HL-60 (cell line): ENCODE measurements at regions not wholly inside any gene's neighbourhood (a gene's known extent, or its start where the extent isn't known, plus 50 kb on each side); places are given as distances from the start of the nearest gene placed in this dataset.

Experiments
- DNase-seq, 2 experiments: peaks; one replicate each; pipeline ENCODE4 v3.0.0-alpha.2; 2010 to 2020; ENCODE audit warnings: low read depth in 1 of 2, low spot score in 1 of 2
- H3K27ac ChIP-seq: fragments of 250-450 bp; sonication (Bioruptor Pico); replicated peaks from 2 replicates; pipeline ENCODE4 v1.5.1; 2020; ENCODE audit warnings: mild to moderate bottlenecking, moderate library complexity
- H3K27me3 ChIP-seq: fragments of 250-450 bp; sonication (Bioruptor Pico); 2 replicates; pipeline ENCODE4 v1.5.1; 2021; ENCODE audit warnings: mild to moderate bottlenecking, moderate library complexity; ENCODE audit not compliant: insufficient read depth, poor library complexity, severe bottlenecking
- H3K4me3 ChIP-seq: replicated peaks from 2 replicates; pipeline ENCODE4 v1.5.1; 2011; ENCODE audit warnings: mild to moderate bottlenecking, control low read depth, low read length; ENCODE audit not compliant: insufficient read depth
- CTCF ChIP-seq: IDR thresholded peaks from one replicate; pipeline ENCODE4 v1.5.1; 2011; ENCODE audit warnings: low read length, control low read depth, inconsistent platforms; ENCODE audit not compliant: insufficient read depth
- GABPA ChIP-seq: IDR thresholded peaks from 2 replicates; pipeline ENCODE4 v1.6.1; 2012; ENCODE audit warnings: low read depth
- POLR2AphosphoS5 ChIP-seq: IDR thresholded peaks from 2 replicates; pipeline ENCODE4 v1.6.1; 2012; ENCODE audit warnings: low read depth
- SPI1 ChIP-seq: IDR thresholded peaks from 2 replicates; pipeline ENCODE4 v1.6.1; 2012; ENCODE audit warnings: low read depth, mild to moderate bottlenecking, borderline replicate concordance
- TF ChIP-seq, protein P1 (sequence below): IDR thresholded peaks from 2 replicates; pipeline ENCODE4 v1.6.1; 2012; ENCODE audit warnings: low read depth; ENCODE audit not compliant: insufficient replicate concordance

GRCh38 chr15:35818846-35819245, 272.9 kb upstream of the DPH6 start:
- Histone ChIP-seq H3K27me3 (no peaks in the 10 kb centered on the region), H3K4me3 (no peak overlapping the region), H3K27ac (no peak overlapping the region)
- DNase-seq = no peak
- TF ChIP-seq, protein P1, sequence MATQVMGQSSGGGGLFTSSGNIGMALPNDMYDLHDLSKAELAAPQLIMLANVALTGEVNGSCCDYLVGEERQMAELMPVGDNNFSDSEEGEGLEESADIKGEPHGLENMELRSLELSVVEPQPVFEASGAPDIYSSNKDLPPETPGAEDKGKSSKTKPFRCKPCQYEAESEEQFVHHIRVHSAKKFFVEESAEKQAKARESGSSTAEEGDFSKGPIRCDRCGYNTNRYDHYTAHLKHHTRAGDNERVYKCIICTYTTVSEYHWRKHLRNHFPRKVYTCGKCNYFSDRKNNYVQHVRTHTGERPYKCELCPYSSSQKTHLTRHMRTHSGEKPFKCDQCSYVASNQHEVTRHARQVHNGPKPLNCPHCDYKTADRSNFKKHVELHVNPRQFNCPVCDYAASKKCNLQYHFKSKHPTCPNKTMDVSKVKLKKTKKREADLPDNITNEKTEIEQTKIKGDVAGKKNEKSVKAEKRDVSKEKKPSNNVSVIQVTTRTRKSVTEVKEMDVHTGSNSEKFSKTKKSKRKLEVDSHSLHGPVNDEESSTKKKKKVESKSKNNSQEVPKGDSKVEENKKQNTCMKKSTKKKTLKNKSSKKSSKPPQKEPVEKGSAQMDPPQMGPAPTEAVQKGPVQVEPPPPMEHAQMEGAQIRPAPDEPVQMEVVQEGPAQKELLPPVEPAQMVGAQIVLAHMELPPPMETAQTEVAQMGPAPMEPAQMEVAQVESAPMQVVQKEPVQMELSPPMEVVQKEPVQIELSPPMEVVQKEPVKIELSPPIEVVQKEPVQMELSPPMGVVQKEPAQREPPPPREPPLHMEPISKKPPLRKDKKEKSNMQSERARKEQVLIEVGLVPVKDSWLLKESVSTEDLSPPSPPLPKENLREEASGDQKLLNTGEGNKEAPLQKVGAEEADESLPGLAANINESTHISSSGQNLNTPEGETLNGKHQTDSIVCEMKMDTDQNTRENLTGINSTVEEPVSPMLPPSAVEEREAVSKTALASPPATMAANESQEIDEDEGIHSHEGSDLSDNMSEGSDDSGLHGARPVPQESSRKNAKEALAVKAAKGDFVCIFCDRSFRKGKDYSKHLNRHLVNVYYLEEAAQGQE = no peak
- TF ChIP-seq POLR2AphosphoS5 = no peak
- TF ChIP-seq SPI1 = no peak
- no peak for TF ChIP-seq GABPA
- no peak for TF ChIP-seq CTCF

GRCh38 chr15:35822153-35822552, 276.2 kb upstream of the DPH6 start:
- no peak for DNase-seq

DNA sequence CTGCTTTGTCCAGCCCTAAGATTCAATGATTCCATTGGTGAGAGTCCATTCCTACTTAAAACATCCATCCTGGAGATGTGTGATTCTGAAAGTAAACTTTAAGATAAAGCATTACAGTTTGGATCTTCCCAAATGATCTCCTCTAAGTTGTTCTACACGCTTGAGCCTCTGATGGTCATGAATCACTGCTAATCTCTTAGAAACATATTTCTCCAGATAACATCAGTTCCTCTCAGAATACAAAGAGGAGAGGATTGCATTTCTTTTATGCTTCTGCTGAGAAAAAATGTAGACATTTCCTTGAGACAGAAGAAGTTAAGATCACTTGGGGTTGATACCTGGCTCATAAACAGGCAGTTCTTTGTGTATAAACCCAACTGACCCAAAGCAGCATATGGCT, 281.2 kb upstream of the DPH6 start:
- TF ChIP-seq GABPA = no peak
- no peak for TF ChIP-seq CTCF
- no peak for TF ChIP-seq SPI1
- no peak overlapping the region for H3K4me3 ChIP-seq
- no peak overlapping the region for H3K27ac ChIP-seq
- peaks cover 2% of the 10 kb centered on the region for H3K27me3 ChIP-seq
- DNase-seq = no peak

More at GRCh38 chr15:35822153-35822552, 276.2 kb upstream of the DPH6 start:
- no peak overlapping the region for H3K4me3 ChIP-seq
- H3K27me3 ChIP-seq = peaks cover under 1% of the 10 kb centered on the region
- H3K27ac ChIP-seq = no peak overlapping the region
- TF ChIP-seq GABPA (no peak), SPI1 (no peak), POLR2AphosphoS5 (no peak), CTCF (no peak)
- TF ChIP-seq, protein P1 = no peak

DNA sequence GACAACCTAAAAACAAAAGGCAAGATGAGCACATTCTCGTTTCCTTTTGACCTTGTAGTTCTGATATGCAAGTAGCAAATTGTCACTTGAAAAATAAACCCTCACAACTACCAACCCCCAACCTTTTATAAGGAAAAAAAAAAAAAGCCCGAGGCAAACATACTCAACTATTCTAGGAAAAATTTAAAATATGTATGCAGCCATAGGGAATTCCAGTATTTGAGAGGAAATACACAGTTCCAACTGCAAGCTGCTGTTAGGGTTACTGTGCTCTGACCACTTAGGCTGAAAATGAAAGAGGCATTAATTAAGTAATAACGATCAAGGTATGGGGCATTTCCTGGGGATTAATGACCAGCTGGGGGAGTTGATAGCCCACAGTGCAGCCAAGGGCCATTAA, 281.9 kb upstream of the DPH6 start:
- DNase-seq = no peak
- Histone ChIP-seq H3K4me3 (no peak overlapping the region), H3K27ac (no peak overlapping the region), H3K27me3 (peaks cover 2% of the 10 kb centered on the region)
- TF ChIP-seq, protein P1 = no peak
